ENCODE measurements at regions not wholly inside any gene's neighbourhood (a gene's known extent, or its start where the extent isn't known, plus 50 kb on each side); places are given as distances from the start of the nearest gene placed in this dataset.

- TF ChIP-seq ZBTB49 (CRISPR knock-in tag; IDR thresholded peaks at IDR 0.05; ENCODE audit: borderline replicate concordance) (no peak), FOXC1 (CRISPR knock-in tag; IDR thresholded peaks at IDR 0.05; ENCODE audit: borderline replicate concordance) (no peak), GABPA (IDR thresholded peaks at IDR 0.05; ENCODE audit: low read depth, low read length) (no peak), GABPA (CRISPR knock-in tag; IDR thresholded peaks at IDR 0.05; ENCODE audit: low read depth) (no peak), HOXA3 (CRISPR knock-in tag; IDR thresholded peaks at IDR 0.05) (no peak), KLF6 (CRISPR knock-in tag; IDR thresholded peaks at IDR 0.05) (no peak)
- TF ChIP-seq, protein P1, sequence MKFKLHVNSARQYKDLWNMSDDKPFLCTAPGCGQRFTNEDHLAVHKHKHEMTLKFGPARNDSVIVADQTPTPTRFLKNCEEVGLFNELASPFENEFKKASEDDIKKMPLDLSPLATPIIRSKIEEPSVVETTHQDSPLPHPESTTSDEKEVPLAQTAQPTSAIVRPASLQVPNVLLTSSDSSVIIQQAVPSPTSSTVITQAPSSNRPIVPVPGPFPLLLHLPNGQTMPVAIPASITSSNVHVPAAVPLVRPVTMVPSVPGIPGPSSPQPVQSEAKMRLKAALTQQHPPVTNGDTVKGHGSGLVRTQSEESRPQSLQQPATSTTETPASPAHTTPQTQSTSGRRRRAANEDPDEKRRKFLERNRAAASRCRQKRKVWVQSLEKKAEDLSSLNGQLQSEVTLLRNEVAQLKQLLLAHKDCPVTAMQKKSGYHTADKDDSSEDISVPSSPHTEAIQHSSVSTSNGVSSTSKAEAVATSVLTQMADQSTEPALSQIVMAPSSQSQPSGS (CRISPR knock-in tag; IDR thresholded peaks at IDR 0.05): no peak
- TF ChIP-seq, protein P2, sequence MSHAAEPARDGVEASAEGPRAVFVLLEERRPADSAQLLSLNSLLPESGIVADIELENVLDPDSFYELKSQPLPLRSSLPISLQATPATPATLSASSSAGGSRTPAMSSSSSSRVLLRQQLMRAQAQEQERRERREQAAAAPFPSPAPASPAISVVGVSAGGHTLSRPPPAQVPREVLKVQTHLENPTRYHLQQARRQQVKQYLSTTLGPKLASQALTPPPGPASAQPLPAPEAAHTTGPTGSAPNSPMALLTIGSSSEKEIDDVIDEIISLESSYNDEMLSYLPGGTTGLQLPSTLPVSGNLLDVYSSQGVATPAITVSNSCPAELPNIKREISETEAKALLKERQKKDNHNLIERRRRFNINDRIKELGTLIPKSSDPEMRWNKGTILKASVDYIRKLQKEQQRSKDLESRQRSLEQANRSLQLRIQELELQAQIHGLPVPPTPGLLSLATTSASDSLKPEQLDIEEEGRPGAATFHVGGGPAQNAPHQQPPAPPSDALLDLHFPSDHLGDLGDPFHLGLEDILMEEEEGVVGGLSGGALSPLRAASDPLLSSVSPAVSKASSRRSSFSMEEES (CRISPR knock-in tag; IDR thresholded peaks at IDR 0.05): no peak
- TF ChIP-seq, protein P3, sequence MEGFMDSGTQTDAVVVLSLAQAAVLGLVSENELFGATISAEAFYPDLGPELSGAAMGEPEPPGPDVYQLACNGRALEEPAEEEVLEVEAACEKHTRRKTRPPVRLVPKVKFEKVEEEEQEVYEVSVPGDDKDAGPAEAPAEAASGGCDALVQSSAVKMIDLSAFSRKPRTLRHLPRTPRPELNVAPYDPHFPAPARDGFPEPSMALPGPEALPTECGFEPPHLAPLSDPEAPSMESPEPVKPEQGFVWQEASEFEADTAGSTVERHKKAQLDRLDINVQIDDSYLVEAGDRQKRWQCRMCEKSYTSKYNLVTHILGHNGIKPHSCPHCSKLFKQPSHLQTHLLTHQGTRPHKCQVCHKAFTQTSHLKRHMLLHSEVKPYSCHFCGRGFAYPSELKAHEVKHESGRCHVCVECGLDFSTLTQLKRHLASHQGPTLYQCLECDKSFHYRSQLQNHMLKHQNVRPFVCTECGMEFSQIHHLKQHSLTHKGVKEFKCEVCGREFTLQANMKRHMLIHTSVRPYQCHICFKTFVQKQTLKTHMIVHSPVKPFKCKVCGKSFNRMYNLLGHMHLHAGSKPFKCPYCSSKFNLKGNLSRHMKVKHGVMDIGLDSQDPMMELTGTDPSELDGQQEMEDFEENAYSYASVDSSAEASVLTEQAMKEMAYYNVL (CRISPR knock-in tag; IDR thresholded peaks at IDR 0.05; ENCODE audit: borderline replicate concordance): no peak
These were observed 139.1 kb upstream of the VGLL2 start (continued) for GRCh38 chr6:117126213-117126612.

Measured in HepG2 (cell line).